Astrocyte (in vitro differentiated cells and primary cell): ENCODE measurements at regions not wholly inside any gene's neighbourhood (a gene's known extent, or its start where the extent isn't known, plus 50 kb on each side); places are given as distances from the start of the nearest gene placed in this dataset.

Source experiments
- CTCF ChIP-seq: IDR thresholded peaks from 2 replicates; pipeline ENCODE4 v1.5.1; 2011; ENCODE audit warnings: low read depth, mild to moderate bottlenecking, inconsistent platforms, low read length, moderate library complexity; ENCODE audit not compliant: insufficient read depth
- EZH2 ChIP-seq: IDR thresholded peaks from 2 replicates; pipeline ENCODE4 v1.6.1; 2012; ENCODE audit warnings: mild to moderate bottlenecking, low read length, inconsistent platforms; ENCODE audit not compliant: insufficient read depth

GRCh38 chr10:59538623-59539022 is 171.0 kb downstream of the SLC16A9 start:
- TF ChIP-seq CTCF (no peak), EZH2 (no peak)
